ENCODE measurements at regions not wholly inside any gene's neighbourhood (a gene's known extent, or its start where the extent isn't known, plus 50 kb on each side); places are given as distances from the start of the nearest gene placed in this dataset.
"Not testable (repeated sequence)": the region's sequence is repeated elsewhere in the genome, so short reads cannot be mapped to it uniquely, and the experiment has no call there.

GRCh38 chr6:160804639-160805038 lies 102.6 kb downstream of the PLG start:
- no peak for DNase-seq (ENCODE audit: low read depth in 2 of 2)

GRCh38 chr6:160808263-160808662 lies 106.2 kb downstream of the PLG start:
- DNase-seq (ENCODE audit: low read depth in 2 of 2) = no peak

- DNase-seq (ENCODE audit: low read depth in 2 of 2) = no peak
These were observed 108.2 kb downstream of the PLG start for GRCh38 chr6:160810238-160810637.

DNA sequence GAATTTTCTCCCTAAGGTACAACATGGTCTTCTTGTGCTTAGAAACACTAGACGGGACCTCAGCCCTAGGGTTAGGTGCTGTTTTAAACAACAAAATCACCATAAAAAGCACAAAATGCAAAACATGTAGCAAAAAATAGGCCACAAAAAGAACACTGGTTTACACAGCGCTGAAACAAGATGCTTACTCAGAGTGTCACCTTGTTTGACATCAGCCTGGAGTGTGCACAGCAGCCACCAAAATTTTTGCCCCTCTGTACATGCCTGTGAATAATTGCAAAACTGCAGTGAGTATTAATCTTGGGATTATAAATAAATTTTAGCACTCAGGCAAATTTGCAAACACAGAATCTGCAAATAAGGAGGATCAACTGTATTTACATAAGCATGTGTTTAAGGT lies 110.1 kb downstream of the PLG start:
- DNase-seq (ENCODE audit: low read depth in 2 of 2) = no peak

- no peak for DNase-seq (ENCODE audit: low read depth in 2 of 2)
These were observed 116.9 kb downstream of the PLG start for GRCh38 chr6:160818934-160819333.

DNA sequence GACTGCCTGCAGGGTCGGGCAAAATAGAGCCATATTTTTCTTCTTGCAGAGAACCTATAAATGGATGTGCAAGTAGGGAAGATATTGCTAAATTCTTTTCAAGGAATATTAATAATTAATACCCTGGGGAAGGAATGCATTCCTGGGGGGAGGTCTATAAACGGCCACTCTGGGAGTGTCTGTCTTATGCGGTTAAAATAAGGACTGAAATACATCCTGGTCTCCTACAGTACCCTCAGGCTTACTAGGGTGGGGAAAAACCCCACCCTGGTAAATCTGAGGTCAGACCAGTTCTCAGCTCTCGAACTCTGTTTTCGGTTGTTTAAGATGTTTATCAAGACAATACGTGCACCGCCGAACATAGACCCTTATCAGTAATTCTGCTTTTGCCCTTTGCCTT lies 118.6 kb downstream of the PLG start:
- not testable (repeated sequence) for DNase-seq (ENCODE audit: low read depth in 2 of 2)

DNA sequence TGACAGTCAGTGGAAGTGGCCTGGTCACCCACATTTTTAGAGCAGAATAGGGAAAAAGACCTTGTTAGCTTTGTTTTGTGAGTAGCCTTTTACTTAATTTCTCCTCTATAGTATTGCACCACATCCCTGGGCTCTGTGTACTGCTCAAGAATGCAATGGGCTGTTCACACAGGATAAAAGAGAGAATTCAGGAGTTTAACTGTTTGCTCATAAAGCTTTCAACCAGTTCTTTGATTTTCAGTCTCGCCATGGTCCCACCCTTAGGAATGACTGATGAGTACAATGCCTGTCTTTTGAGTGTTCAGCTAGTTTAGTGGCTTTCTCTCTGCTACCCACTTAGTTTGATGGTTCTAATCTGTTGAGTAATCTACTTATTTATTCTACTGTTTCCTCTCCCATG lies 129.7 kb downstream of the PLG start:
- no peak for DNase-seq (ENCODE audit: low read depth in 2 of 2)

- no peak for DNase-seq (ENCODE audit: low read depth in 2 of 2)
These were observed 130.4 kb downstream of the PLG start for GRCh38 chr6:160832422-160832821.

- DNase-seq (ENCODE audit: low read depth in 2 of 2) = no peak
These were observed 135.1 kb downstream of the PLG start for GRCh38 chr6:160837146-160837545.

GRCh38 chr6:160851031-160851430 lies 140.5 kb upstream of the MAP3K4 start:
- DNase-seq (ENCODE audit: low read depth in 2 of 2) = no peak

DNA sequence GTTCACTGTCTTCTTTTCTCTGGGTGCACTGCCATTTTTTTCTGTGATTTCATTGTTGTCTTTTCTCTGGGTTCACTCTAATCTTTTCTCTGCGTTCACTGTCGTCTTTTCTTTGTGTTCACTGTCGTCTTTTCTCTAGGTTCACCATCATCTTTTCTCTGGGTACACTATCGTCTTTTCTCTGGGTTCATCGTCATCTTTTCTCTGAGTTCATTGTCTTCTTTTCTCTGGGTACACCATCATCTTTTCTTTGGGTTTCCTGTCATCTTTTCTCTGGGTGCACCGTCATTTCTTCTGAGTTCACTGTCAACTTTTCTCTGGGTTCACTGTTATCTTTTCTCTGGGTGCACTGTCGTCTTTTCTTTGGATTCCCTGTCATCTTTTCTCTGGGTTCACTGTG lies 137.6 kb upstream of the MAP3K4 start:
- no peak for DNase-seq (ENCODE audit: low read depth in 2 of 2)

- no peak for DNase-seq (ENCODE audit: low read depth in 2 of 2)
These were observed 132.7 kb upstream of the MAP3K4 start for GRCh38 chr6:160858886-160859285.

DNA sequence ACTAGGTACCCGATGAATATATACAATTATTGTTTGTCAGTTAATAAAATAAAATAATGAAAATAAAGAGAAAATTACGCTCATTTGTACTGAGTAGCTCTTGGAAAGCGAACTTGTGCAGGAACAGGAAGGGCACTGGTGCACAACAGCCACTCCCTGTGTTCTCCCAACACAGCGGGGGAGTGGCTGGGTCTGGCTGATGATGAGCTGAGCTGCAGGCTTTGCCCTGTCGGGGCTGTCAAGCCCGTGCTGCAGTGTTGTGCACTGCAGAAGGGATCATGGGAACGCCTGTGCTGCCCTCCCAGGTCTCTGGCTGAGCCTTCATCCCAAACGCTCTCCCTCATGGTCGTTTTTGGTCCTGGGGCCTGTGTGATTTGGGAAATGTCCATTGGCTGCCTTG lies 131.7 kb upstream of the MAP3K4 start:
- no peak for DNase-seq (ENCODE audit: low read depth in 2 of 2)

DNA sequence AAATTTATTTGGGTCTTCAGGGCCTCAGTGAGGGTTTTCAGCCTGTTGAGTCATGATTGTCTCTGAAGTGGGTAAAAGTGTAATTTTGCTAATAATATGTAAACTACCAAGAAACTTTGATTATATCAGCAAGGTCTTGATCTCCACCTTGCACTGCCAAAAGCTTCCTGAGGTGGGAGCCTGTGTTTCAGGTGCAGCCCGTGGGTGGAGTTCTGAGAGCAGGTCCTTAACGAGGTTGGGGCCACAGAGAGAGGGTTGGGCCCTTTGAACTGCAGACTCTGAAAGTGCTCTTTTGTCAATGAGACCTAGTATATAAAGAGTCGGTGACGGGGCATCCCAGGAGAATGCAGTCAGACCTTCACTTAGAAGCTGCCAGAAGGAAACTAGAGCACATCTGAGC lies 129.7 kb upstream of the MAP3K4 start:
- DNase-seq (ENCODE audit: low read depth in 2 of 2) = no peak

- DNase-seq (ENCODE audit: low read depth in 2 of 2) = no peak
These were observed 127.8 kb upstream of the MAP3K4 start for GRCh38 chr6:160863782-160864181.

DNA sequence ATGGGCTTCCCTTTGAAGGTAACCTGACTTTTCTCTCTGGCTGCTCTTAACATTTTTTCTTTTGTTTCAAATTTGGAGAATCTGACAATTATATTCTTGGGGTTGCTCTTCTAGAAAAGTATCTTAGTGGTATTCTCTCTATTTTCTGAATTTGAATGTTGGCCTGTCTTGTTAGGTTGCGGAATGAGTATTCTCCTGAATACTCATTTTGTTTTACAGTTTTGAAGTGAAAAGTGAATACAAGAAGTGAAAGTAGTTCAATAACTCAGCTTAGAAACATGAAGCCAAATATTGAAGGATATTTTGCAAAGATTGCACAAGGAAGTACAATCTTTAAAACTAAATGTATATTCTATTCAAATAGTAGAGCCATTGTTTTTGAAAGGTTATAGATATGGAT lies 120.2 kb upstream of the MAP3K4 start:
- no peak for DNase-seq (ENCODE audit: low read depth in 2 of 2)

DNA sequence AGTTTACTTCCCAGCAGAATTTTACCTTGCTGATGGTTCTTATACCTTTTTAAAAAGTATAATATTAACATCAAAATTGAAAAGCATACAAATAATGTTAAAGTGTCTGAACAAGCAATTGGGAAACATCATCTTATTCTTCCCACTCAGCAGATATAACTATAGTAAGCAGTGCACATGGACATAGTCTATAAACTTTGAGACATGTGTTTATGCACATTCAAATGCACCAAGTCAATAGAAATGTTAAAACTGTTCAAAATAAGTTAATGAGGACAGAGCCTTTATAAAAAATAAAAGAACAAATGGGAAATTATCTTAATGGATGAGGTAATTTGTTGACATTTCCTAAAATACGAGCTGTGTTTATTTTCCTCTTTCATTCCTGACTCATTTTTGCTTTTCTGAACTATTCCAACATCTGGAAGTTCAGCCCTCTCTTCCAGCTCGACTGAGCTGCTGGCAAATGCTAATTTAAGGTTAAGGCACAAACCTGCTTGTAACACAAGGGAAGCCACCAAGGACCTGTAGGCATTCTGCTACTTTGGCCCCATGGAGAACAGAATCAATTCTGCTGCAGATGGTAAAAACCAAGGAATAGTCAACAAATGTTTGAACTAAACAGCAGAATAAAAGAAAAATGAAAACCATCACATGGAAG lies 110.3 kb upstream of the MAP3K4 start:
- DNase-seq (ENCODE audit: low read depth in 2 of 2) = no peak

DNA sequence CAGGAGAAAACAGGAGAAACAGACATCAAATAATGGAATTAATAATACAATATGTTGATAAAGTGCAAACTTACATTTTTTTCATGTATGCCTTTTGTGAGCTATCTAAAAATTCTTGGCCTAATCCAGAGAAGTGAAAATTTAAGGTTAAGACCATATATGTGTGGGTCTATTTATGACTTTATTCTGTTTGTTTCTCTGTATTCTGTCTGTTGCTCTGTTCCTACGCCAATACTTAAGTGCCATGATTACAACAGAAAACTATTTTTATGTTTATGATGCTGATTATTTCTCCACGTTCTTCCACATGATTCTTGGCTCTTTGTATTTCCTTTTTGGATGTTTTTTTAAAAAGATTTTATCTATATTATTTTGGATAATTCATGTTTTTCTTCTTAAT lies 109.6 kb upstream of the MAP3K4 start:
- no peak for DNase-seq (ENCODE audit: low read depth in 2 of 2)

GRCh38 chr6:160882791-160883279 lies 108.7 kb upstream of the MAP3K4 start:
- DNase-seq (ENCODE audit: low read depth in 2 of 2) = no peak

DNA sequence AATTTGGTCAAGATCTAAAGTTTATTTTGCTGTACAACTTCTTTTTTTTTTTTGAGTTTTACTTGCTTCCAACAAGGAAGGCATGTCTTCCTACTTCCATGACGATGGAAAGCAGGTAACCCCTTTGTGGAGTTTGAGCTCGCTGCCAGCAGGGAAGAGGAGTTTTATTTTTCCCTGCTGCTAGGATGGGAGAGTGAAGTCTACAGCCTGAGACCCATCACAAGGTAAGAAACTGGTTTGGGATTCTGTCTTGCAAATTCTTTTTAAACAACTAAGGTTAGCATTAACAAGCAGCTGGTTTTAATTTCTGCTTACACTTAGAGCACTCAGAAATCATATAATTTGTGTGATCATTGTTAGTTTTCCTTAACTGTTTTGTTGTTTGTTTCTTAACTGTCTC lies 108.0 kb upstream of the MAP3K4 start:
- DNase-seq (ENCODE audit: low read depth in 2 of 2) = no peak

DNA sequence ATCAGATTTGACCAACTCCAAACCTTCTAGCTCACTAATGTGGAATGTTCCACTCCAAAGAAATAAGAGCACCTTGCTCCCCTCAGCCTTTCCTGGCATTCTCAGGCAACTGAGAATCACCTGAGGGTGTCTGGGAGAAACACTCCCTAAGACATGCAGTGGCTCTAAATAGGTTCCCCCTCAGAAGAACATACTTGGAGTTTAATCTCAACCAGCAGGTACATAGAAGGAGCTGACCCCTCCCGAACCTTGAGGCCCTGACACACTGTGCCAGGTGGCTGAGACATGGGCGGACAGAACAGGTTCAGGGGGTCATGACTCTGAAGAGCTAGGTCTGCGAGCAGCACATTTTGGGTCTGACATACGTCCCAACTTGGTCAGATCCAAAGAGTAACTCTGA lies 107.6 kb upstream of the MAP3K4 start:
- DNase-seq (ENCODE audit: low read depth in 2 of 2) = no peak

GRCh38 chr6:160889148-160889547 lies 102.4 kb upstream of the MAP3K4 start:
- DNase-seq (ENCODE audit: low read depth in 2 of 2) = not testable (repeated sequence)

DNA sequence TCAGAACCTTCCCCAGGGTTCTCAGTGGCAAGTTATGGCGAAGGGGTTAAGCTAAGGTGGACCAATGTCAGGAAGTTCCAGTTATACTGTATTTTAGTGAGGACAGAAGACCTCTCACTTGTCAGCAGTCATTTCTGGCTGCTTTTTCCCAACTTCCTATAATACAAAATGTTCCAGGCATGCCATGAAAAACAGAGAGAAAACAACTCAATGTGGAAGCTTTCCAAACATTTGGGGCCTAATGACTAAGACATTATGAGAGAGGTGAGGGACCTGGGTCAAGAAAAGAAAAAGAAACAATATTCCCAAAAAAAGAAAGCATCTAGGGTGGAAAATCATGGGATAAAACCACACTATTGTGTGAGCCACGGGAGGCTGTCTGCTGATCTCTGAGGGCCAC lies 99.9 kb upstream of the MAP3K4 start:
- DNase-seq (ENCODE audit: low read depth in 2 of 2) = no peak

DNA sequence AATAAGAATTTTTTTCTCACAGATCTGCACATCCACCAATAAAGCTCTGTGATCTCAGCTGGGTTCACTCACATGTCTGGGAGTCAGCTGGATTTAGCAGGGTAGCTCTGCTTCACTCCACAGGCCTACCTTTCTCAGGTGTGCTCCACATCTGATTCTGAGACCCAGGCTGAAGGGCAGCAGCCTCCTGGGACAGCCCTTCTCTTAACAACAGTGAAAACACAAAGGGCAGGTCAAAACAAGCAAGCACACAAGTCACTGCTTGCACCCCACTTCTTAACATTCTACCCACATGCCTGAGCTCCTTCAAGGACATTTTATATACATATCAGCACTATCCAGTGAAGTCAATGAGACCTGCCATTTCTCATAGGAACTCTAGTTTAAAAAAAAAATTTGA lies 96.0 kb upstream of the MAP3K4 start:
- no peak for DNase-seq (ENCODE audit: low read depth in 2 of 2)

Data from stimulated activated CD4-positive, alpha-beta T cell treated with anti-CD3 and anti-CD28 coated beads, Interleukin-1b, Interleukin-23, amount 100 ng/mL, for 1 hour (primary cell).